DOHH2 (cell line): ENCODE measurements at regions not wholly inside any gene's neighbourhood (a gene's known extent, or its start where the extent isn't known, plus 50 kb on each side); places are given as distances from the start of the nearest gene placed in this dataset.

Source experiments
- H3F3A ChIP-seq: fragments of 200-600 bp; sonication (generic), shearing (Covaris generic); 2 replicates; pipeline ENCODE4 v1.6.0; 2016; ENCODE audit warnings: antibody characterized with exemption, mild to moderate bottlenecking; ENCODE audit not compliant: control insufficient read depth, insufficient read depth
- H3K27ac ChIP-seq: fragments of 200-600 bp; sonication (generic); 2 replicates; pipeline ENCODE4 v1.5.1; 2014; ENCODE audit warnings: low read depth, mild to moderate bottlenecking, low read length, moderate library complexity
- H3K27me3 ChIP-seq: fragments of 200-600 bp; sonication (generic); 2 replicates; pipeline ENCODE4 v1.6.1; 2014; ENCODE audit warnings: mild to moderate bottlenecking, low read length, mixed read lengths; ENCODE audit not compliant: control insufficient read depth
- H3K36me3 ChIP-seq: fragments of 200-600 bp; sonication (generic); 2 replicates; pipeline ENCODE4 v1.6.1; 2014; ENCODE audit warnings: mild to moderate bottlenecking, low read length, moderate library complexity, mixed read lengths; ENCODE audit not compliant: control insufficient read depth
- H3K4me1 ChIP-seq: fragments of 200-600 bp; sonication (generic); 2 replicates; pipeline ENCODE4 v1.6.1; 2014; ENCODE audit warnings: mild to moderate bottlenecking, low read length, mixed read lengths; ENCODE audit not compliant: control insufficient read depth
- H3K4me2 ChIP-seq: fragments of 200-600 bp; sonication (generic); 2 replicates; pipeline ENCODE4 v1.6.0; 2014; ENCODE audit warnings: mild to moderate bottlenecking, low read length, moderate library complexity
- H3K4me3 ChIP-seq: fragments of 200-600 bp; sonication (generic); 2 replicates; pipeline ENCODE4 v1.5.1; 2014; ENCODE audit warnings: mild to moderate bottlenecking, low read length, mixed read lengths
- H3K79me2 ChIP-seq: fragments of 200-600 bp; sonication (generic); 2 replicates; pipeline ENCODE4 v1.6.1; 2014; ENCODE audit warnings: mild to moderate bottlenecking, low read length, mixed read lengths; ENCODE audit not compliant: control insufficient read depth
- H3K9me2 ChIP-seq: fragments of 200-600 bp; sonication (generic); replicated peaks from 2 replicates; pipeline ENCODE4 v1.6.1; 2014; ENCODE audit warnings: mild to moderate bottlenecking, low read length, mixed read lengths; ENCODE audit not compliant: control insufficient read depth
- H3K9me3 ChIP-seq: fragments of 200-600 bp; sonication (generic); 2 replicates; pipeline ENCODE4 v1.6.1; 2014; ENCODE audit warnings: antibody characterized with exemption, low read length, mixed read lengths; ENCODE audit not compliant: control insufficient read depth, insufficient read depth
- H4K20me1 ChIP-seq: fragments of 200-600 bp; sonication (generic); 2 replicates; pipeline ENCODE4 v1.6.0; 2014; ENCODE audit warnings: low read depth, mild to moderate bottlenecking, antibody characterized with exemption, low read length, moderate library complexity; ENCODE audit not compliant: control insufficient read depth, insufficient read depth
- CTCF ChIP-seq: fragments of 200-600 bp; sonication (generic); IDR thresholded peaks from one replicate; pipeline ENCODE4 v1.5.1; 2014; ENCODE audit warnings: antibody characterized with exemption, mild to moderate bottlenecking, low read depth, low read length; ENCODE audit not compliant: poor library complexity, severe bottlenecking
- EZH2phosphoT487 ChIP-seq: fragments of 200-600 bp; sonication (generic); IDR thresholded peaks from 2 replicates; pipeline ENCODE4 v1.6.1; 2017; ENCODE audit warnings: borderline replicate concordance, mild to moderate bottlenecking, antibody characterized with exemption, low read length, moderate library complexity, mixed read lengths

- Histone ChIP-seq H3K9me2 (no peaks in the 10 kb centered on the region), H3K36me3 (no peaks in the 10 kb centered on the region), H3K4me1 (no peaks in the 10 kb centered on the region), H3K79me2 (no peaks in the 10 kb centered on the region), H4K20me1 (no peaks in the 10 kb centered on the region), H3K4me3 (no peak overlapping the region), H3K27ac (no peak overlapping the region), H3K4me2 (no peak overlapping the region), H3F3A (no peaks in the 10 kb centered on the region), H3K27me3 (no peaks in the 10 kb centered on the region), H3K9me3 (no peaks in the 10 kb centered on the region)
- no peak for TF ChIP-seq EZH2phosphoT487
- TF ChIP-seq CTCF = no peak
Measured at GRCh38 chr2:181289698-181290097, 167.5 kb upstream of the ITGA4 start.

GRCh38 chr2:181290182-181290581 is 167.0 kb upstream of the ITGA4 start:
- H3K36me3 ChIP-seq = no peaks in the 10 kb centered on the region
- H3K4me1 ChIP-seq = no peaks in the 10 kb centered on the region
- no peaks in the 10 kb centered on the region for H3K79me2 ChIP-seq
- no peaks in the 10 kb centered on the region for H4K20me1 ChIP-seq
- H3K9me2 ChIP-seq = no peaks in the 10 kb centered on the region
- no peaks in the 10 kb centered on the region for H3K27me3 ChIP-seq
- no peaks in the 10 kb centered on the region for H3F3A ChIP-seq
- H3K4me2 ChIP-seq = no peak overlapping the region
- H3K9me3 ChIP-seq = no peaks in the 10 kb centered on the region
- no peak for TF ChIP-seq CTCF
- TF ChIP-seq EZH2phosphoT487 = no peak
- H3K27ac ChIP-seq = no peak overlapping the region
- no peak overlapping the region for H3K4me3 ChIP-seq

- 0 out of 2 replicates have a peak, but pooled peaks cover 3% of the 10 kb centered on the region for H3K9me3 ChIP-seq
- H3K4me3 ChIP-seq = no peak overlapping the region
- no peaks in the 10 kb centered on the region for H3K27me3 ChIP-seq
- H3K27ac ChIP-seq = no peak overlapping the region
- no peaks in the 10 kb centered on the region for H3K4me1 ChIP-seq
- TF ChIP-seq CTCF = no peak
- no peak for TF ChIP-seq EZH2phosphoT487
- no peaks in the 10 kb centered on the region for H3K9me2 ChIP-seq
- H3K79me2 ChIP-seq = no peaks in the 10 kb centered on the region
- H4K20me1 ChIP-seq = no peaks in the 10 kb centered on the region
- H3F3A ChIP-seq = no peaks in the 10 kb centered on the region
- H3K4me2 ChIP-seq = no peak overlapping the region
- H3K36me3 ChIP-seq = no peaks in the 10 kb centered on the region
Measured at GRCh38 chr2:181294979-181295378, 162.2 kb upstream of the ITGA4 start.
